NCI-H345 treated with DMSO at 0.1 percent for 48 hours (cell line): ENCODE measurements at regions not wholly inside any gene's neighbourhood (a gene's known extent, or its start where the extent isn't known, plus 50 kb on each side); places are given as distances from the start of the nearest gene placed in this dataset.
"Not testable (repeated sequence)": the region's sequence is repeated elsewhere in the genome, so short reads cannot be mapped to it uniquely, and the experiment has no call there.

ENCODE experiments used
- DNase-seq: peaks from one replicate; lab custom pipeline; 2025; ENCODE audit not compliant: unreplicated experiment; lab: John Stamatoyannopoulos, UW

GRCh38 chr6:113017353-113017752, 670.2 kb downstream of the RFPL4B start:
- DNase-seq: no peak

DNA sequence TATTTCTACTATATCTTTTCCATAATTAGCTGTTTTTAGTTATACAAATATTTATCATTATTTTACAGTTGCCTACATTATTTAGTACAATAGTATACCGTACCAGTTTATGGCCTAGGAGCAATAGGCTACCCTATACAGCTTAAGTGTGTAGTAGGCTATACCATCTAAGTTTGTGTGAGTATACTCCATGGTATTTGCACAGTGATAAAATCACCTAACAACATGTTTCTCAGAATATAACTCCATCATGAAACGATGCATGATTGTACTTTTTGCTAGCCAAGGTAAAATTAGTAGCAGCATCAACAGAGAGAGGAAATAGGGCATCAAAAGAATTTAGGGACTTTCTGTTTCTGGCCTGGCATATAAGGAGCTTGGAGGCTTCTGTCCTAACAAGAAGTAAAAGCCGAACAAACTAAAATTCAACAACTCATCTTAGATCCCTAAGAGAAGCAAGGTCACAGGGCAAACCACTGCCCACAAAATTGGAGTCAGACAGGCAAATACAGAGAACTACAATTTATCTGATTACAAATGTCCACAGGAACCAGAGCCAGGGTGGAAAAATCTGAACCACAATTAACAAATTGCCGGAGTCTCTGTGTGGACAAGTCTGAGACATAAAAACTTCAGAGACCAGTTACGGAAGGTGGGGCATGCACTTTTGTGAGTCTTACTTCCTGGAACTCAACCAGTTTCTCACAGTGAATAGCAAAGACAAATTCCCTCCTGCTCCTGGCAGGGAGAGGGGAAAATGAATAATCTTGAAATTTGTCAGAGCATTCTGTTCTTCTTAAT, 671.4 kb downstream of the RFPL4B start:
- DNase-seq: no peak

GRCh38 chr6:113019176-113019575, 672.0 kb downstream of the RFPL4B start:
- no peak for DNase-seq

DNA sequence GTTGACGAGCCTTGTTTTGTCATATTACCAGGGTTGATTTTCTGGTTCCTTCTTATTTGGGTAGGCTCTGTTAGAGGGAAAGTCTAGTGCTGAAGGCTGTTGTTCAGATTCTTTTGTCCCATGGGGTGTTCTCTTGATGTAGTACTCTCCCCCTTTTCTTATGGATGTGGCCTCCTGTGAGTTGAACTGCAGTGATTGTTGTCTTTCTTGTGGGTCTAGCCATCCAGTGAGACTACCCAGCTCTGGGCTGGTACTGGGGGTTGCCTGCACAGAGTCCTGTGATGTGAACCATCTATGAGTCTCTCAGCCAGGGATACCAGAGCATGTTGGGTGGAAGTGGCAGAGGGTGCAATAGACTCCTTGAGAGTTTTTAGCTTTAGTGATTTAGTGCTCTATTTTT, 680.6 kb downstream of the RFPL4B start:
- no peak for DNase-seq

DNA sequence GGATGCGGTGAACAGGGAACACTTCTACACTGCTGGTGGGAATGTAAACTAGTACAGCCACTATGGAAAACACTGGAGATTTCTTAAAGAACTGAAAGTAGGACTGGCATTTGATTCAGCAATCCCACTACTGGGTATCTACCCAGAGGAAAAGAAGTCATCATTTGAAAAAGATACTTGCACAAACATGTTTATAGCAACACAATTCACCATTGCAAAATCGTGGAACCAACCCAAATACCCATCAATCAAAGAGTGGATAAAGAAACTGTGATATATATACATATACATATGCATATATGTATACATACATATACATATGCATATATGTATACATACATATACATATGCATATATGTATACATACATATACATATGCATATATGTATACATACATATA, 682.0 kb downstream of the RFPL4B start:
- not testable (repeated sequence) for DNase-seq

GRCh38 chr6:113031591-113032238, 684.6 kb downstream of the RFPL4B start:
- no peak for DNase-seq

- DNase-seq: no peak
Measured at GRCh38 chr6:113039005-113039404, 691.9 kb downstream of the RFPL4B start.

DNA sequence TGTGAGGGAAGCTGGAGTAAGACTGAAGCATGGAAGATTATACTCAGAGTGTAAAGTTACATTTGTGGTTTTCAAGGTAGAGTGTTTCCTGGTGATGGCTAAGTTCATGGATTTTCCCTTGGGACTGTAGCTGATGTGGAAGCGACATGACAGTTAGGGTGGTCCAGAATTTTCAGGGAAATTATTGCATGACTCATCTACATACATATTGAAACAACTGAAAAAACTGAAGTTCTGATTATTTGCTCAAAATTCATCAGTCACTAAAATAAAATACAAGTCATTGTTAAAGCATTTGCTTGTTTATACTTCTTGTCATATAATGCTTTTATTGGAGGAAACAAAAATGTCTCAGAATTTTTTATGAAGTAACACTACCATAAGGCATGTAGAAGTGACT, 700.0 kb downstream of the RFPL4B start:
- no peak for DNase-seq

DNA sequence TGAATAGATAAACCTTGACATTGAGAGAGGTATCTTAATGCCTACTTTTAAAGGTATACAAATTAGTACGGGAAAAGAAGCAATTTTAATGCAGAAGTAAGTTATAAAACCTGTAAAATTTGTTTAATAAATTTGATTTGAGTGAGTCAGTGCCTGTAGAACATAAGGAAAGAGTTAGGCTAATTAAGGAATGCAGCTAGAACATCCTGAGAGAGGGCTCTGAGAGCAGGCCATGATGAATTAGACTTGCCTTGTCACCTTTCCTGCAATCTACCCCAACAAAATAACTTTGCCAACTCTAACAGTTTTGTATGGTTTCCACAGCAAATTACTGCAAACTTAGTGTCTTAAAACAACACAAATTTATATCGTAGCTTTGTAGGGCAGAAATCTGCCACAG, 700.8 kb downstream of the RFPL4B start:
- no peak for DNase-seq

DNA sequence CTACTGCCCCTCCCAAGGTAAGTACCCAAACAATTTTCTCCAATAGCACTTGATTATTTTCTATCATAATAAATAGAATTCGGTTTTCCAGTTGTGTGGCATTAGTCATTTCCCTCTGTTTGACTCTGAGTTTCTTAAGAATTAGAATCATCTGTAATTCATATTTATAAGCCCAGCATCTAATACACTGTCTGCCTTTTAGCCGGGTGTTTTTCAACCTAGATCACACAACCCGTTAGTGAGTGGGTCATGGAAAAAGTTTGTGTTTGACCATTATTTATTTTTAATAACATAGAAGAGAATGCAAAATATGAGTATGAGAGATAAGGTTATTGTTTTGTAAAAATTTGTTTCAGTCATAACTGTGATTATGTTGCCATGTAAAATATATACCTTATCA, 701.6 kb downstream of the RFPL4B start:
- no peak for DNase-seq

DNA sequence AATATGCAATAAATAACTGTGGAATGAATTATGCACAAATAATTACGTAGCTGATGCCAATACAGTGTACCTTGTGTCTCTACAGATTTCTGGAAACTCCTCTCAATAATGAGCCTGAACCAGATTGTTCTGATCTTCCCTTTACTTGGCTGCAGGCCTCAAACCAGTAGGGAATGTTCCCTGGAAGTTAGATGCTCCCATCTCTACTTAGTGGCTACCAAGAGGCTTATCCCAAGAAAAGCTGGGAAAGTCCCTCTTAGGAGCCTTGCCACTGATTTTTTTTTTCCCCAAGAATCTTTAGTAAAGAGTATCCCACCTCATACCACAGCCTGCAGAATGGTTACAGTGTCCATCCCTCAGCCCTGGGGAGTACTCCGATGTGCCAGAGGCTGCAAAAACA, 702.1 kb downstream of the RFPL4B start:
- no peak for DNase-seq

DNA sequence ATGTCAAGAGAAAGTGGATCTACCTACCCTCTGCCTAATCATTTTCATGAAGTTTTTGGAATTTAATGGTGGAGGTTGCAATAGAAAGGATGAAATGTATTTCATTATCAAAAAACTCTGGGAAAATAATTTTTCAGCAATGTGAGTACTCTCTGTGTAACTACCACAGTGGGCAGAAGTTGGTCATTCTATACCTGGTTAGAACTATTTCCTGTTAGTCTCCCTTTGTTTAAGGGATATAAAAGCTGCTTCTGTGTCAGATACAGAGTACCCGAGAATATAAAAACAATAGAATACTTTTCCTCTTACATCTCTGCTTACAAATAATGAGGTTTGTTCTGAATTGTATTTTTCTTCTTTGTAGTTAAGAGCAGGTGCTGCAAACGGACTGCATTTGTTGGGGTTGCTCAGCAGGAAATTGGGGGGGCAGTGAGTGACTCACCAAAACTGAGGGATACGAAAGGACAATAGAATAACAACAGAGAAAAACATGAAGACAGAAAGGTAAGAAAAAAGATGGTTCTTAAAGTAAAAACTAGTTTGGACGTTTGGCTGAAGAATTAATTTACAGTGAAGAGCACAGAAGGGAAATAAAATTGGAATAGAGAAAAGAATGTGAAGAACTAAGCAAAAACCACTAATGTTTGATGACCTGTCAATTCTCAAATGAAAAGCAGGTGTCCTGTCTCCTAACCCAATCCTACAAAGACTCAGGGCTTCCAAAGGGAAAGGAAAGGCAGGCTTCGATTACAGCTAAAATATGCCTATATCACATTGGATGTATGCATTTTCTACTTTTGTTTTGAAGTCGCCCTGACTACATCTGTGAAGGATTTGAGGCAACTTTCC, 703.1 kb downstream of the RFPL4B start:
- DNase-seq: no peak

- no peak for DNase-seq
Measured at GRCh38 chr6:113050979-113051378, 703.8 kb downstream of the RFPL4B start.

DNA sequence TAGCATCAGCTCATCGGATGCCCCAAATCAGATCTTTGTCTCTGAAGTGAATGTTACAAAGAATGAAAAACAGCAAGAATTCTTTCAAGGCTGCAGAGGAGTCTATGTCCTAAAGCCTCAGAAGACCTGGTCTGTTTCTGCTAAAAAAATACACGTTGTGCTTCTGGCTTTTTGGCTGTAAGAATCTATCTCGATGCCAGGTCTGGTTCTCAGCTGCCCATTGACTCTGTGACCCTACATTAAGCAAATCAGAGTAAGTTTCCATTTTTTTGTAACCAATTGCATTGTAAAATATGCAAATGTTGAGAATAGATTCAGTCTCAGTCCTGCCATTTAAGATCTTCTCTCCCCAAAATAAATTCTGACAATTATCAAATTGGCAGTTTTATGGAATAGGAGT, 705.4 kb downstream of the RFPL4B start:
- DNase-seq: no peak

- DNase-seq: no peak
Measured at GRCh38 chr6:113055061-113055460, 707.9 kb downstream of the RFPL4B start.

GRCh38 chr6:113055998-113056397, 708.9 kb downstream of the RFPL4B start:
- DNase-seq: no peak

DNA sequence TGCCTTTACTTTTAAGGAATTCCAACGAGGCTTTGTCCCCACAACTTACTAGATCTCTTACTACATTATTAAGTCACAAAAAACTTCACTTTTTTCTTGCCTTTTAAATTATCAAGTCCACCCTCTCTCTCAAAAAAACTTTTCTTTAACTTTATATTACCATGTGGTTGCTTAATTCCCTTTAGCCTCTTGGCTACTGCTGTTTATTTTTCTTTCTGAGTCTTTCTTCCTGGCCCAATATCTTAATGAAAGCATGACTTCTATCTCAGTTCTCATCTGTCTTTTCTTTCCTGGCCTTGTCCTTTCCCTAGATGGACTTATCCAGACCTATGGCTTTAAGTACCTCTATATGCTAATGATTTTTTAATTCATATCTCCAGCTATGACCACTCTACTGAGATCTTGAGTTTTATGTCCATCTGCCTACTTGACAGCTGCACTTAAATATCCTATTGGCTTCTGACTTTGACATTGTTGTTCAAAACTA, 710.5 kb downstream of the RFPL4B start:
- no peak for DNase-seq

DNA sequence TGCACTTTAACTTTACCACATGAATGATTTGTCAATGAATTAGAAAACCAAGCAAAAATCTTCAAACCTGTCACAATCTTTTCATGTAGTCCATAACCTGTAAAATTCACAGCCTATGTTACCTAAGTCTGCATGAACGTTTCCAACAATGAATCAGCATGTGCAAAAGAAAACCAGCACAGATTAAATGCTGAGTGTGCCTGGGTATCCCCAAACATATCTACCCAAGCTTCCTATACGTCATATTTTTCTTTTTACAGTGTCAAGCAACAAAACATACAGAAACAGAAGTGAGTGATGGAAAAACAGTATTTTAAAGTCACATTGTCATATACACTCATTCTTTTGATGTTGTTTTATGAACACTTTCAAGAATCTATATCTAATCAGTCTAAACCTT, 713.5 kb downstream of the RFPL4B start:
- DNase-seq: no peak

GRCh38 chr6:113065611-113066010, 718.5 kb downstream of the RFPL4B start:
- DNase-seq: no peak

GRCh38 chr6:113067612-113068275, 720.6 kb downstream of the RFPL4B start:
- DNase-seq: no peak

- DNase-seq: no peak
Measured at GRCh38 chr6:113068570-113068969, 721.4 kb downstream of the RFPL4B start.
